T-helper 1 cell (primary cell): ENCODE measurements at regions not wholly inside any gene's neighbourhood (a gene's known extent, or its start where the extent isn't known, plus 50 kb on each side); places are given as distances from the start of the nearest gene placed in this dataset.
"Not testable (repeated sequence)": the region's sequence is repeated elsewhere in the genome, so short reads cannot be mapped to it uniquely, and the experiment has no call there.

Experiments used
- DNase-seq, 5 donors: peaks; one replicate each; pipeline ENCODE4 v3.0.0-alpha.2; 2012 to 2020

DNA sequence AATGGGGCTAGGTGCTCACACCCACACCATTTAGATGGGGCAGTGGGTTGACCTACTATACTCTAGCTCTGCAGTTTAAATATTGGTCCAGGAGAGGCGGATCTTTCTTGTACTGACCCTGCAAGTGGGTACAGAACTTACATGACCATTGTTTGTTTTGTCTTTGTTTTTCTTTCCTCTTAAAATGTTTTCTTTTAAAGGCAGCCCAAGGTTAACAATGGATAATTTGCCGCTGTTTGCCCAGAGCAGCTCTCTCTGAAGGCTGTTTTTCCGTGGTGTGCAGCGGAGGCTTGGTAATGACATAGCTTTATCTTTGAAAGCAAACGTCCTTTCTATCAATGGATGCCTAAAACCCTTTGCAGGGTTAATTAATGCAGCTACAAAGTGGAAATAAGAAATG is 133.3 kb upstream of the MEX3C start:
- DNase-seq, result no peak

DNA sequence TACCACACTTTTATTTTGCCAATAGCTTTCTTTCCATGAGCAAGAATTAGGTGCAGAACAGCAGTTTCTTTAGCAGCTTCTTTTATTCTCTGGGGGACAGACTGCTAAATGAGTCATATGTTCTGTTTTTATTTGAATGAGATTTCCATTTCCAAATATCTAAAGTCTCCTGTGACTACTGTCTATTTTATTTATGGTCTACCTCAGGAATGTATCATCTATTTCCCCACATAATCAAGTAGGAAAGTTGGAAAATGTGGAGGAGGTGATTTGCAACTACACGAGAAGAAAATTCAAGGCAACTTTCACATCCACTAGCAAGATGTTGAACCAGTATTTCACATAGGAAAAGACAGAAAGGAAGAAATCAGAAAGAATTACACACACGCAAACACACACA is 139.9 kb upstream of the MEX3C start:
- no peak for DNase-seq

DNA sequence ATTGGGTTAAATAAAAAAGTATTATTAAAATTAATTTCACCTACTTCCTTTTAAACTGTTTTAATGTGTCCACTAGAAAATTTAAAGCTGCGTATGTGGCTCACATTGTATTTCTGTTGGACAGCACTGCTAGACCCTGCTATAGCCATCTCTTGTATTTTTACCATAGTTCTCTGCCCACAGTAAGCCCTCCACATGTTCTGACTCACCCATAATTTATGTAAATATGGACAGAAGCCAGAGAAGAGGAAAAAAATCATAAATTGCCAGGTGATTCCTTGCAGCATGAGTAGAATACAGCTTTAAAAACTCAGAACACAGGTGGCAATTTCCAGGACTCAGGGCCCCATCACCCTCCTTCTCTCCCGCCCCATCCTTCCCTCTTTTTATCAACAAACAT is 142.4 kb upstream of the MEX3C start:
- DNase-seq, result no peak

DNA sequence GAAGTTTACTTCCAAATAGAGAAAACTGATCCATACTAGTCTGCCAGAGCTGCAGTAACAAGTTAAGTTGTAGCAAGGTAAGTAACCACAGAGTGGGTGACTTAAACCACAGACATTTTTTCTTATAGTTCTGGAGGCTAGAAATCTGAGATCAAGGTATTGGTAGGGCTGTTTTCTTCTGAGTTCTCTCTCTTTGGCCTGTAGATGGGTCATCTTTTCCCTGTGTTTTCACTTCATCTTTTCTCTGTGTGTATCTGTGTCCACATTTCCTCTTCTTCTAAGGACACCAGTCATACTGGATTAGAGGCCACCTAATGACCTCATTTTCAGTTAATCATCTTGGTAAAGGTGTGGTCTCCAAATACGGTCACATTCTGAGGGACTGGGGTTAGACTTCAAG is 142.9 kb upstream of the MEX3C start:
- no peak for DNase-seq

DNA sequence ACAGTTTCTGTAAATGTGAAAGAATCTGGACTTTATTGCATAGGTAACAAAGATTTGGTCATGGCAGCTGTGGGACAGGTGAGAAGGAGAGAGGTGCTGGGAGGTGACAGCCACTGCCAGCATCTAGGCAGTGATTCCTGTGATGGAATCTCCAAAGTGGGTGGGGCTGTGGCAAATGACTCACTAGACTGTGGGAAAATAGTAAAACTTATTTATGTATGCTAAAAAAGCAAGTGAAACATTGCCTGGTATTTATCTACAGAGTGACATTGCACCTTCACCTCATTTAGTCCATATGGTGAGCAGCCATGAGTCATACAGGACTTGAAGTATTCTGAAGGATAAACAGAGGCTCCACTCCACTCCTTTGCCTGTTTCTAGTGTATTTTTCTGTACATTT is 145.3 kb upstream of the MEX3C start:
- DNase-seq, result no peak

DNA sequence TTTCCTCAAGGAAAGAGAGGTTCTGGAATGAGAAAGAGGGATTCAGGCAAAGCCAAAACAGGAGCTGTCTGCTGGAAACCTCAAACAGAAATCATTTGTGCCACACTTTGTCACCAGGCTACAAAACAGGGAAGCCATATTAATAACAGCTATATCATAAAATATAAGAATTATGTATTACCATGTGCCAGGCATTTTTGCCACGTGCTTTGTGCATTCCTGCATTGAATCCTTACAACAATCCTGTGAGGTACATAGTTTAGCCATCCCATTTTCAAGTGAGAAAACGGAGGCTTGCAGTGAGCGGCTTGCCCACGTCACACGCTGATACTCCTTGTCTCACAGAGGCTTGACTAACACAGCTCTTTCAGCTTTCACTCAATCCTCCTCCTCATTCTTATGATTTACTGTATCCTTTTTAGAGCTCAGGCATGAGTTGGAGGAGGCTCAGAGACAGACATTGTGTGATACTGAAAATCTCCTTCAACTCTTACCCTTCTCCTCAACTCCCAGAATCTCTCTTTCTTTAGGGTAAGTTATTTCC is 148.4 kb upstream of the MEX3C start:
- DNase-seq, result no peak

DNA sequence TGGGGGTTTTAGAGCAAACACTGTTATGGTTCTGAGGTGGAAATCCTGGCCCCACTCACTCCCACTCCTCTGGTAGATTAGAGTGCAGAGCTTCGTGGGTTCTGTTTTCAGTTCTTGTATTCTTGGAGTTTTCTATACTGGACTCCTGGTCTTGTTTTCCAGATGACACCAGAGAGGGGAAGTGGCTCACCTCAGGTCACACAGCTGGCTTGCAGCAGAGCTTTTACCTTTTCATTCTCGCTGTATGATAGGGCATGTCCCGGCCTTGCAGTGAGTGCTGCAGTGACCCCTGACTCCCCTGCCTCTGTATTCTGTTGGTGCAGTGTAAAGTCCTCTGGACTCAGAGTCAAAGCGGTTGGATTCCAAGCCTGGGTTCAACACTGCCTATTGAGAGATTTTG is 148.9 kb upstream of the MEX3C start:
- no peak for DNase-seq

DNA sequence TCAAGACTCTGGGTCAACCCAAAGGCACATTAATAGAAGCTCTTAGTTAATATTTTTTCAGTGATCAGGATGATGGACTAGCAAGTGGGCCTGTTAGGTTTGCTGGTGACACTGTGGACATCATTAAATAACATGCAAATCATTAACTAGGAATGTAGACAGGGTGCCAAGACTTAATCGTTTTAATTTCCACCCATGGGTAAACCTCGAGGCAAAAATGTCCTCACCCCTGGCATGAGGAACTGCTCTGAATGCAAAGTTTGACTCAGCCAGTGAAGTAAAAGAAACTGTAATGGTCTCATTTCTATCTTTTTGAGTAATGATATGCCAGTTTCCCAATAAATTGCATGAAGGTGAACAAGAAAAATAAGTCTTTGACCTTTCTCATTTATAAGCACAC is 152.6 kb upstream of the MEX3C start:
- DNase-seq, result no peak

DNA sequence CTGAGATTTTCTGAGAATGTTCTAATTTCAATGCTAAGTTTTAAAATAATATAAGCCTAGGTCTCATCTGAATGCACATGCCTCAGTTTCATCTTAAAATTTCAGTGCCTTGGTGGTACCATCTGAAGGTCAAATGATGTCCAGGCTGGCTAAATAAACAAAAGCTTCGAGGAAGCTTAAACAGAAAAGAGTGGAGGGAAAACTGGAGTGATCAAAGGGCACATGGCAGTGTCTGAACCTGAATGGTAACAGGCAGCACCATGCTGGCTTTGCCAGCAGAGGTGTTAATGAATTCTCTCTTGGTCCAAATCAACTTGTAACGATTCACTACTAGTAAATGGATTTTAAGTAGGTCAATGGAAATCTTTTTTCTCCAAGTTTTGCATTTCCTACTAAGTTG is 158.4 kb upstream of the MEX3C start:
- DNase-seq, result no peak

DNA sequence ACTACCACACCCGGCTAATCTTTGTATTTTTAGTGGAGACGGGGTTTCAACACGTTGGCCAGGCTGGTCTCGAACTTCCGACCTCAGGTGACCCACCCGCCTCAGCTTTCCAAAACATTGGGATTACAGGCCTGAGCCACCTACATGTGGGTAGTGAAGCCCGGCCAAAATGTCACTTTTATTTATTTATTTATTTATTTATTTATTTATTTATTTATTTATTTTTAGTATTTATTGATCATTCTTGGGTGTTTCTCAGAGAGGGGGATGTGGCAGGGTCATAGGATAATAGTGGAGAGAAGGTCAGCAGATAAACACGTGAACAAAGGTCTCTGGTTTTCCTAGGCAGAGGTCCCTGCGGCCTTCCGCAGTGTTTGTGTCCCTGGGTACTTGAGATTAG is 162.8 kb upstream of the MEX3C start:
- DNase-seq, result not testable (repeated sequence)

DNA sequence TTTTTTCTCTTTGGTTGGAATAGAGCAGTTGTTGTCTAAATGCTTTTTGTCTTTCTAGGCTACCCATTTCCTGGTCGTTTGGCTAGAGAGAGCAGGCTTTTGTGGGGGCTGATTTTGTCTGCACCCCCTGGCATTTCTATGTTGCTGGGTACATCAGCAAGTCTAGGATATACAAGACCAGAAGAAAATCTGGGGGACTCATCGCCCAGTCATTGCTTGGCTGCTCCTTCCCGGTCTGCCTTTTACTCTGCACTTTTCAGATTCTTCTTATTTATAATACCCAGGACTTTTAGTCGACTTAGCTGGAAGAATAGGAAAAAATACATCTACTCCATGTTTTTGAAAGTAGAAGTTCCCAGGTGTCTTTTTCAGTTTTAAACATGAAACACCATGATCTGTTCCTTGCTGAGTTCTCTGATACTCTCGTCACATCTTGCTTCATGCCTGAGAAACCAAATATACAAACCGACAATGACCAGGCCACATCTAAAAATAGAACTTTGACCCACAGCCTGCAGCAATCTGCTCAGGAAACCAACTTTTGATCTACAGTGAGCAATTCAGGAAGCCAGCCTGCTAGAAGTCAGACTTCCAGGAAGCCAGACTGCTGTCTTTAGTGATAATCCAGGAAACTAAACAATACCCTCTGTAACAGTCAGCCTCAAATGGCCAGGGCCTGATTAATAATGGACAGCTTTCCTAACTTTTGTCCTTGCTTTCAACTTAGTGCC is 163.8 kb upstream of the MEX3C start:
- peak in 1 of 5 donors; percentile 36 for DNase-seq

DNA sequence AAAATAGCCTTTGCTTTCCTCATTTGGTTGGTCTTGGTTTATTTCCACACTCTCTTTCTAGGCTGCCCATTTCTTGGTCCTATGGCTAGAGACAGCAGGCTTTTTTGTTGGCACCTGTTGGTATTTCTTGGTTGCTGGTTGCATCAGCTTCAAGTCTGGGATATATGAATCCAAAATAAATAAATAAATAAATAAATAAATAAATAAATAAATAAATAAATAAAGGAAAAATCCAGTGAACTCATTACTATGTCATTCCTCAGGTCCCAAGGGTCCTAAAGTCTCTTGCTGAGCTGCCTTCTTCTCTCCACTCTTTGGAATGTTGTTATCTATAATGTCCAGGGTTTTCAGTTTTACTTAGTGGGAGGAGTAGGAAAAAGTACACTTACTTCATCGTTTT is 165.9 kb upstream of the MEX3C start:
- no peak for DNase-seq

DNA sequence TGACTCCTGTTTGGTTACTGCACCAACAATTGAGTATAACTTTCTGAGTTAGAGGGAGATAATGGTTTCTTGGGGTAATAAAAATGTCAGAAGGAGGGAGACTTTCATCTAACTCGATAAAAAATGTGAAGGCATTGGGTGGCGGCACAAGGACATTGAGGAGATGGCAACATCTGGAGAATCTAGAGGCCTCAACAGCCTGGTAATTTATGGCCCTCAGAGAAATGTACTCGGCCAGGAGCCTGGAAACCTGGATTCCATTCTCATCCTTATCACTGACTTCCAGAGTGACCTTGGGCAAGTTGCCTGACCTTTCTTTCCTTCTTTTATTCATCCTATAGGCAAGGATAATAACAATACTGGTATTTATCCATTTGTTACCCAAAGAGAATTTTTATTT is 173.5 kb upstream of the MEX3C start:
- DNase-seq, result no peak

DNA sequence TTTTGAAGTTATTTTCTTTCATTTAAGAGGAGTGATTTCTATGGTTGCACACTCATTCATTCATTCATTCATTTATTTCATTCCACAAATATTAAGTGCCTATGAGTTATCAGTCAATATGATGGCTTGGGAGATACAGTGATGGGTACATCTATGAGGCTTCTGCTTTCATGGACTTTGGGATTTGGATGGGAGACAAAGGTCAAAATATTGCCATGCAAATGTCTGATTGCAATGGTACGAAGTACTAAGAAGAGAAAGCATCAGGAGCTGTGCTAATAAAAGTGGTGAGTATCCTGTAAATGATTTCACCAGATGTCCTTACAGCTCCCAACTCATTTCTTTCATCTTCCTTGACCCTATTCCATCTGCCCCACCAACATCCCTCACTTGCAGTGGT is 174.4 kb upstream of the MEX3C start:
- no peak for DNase-seq

DNA sequence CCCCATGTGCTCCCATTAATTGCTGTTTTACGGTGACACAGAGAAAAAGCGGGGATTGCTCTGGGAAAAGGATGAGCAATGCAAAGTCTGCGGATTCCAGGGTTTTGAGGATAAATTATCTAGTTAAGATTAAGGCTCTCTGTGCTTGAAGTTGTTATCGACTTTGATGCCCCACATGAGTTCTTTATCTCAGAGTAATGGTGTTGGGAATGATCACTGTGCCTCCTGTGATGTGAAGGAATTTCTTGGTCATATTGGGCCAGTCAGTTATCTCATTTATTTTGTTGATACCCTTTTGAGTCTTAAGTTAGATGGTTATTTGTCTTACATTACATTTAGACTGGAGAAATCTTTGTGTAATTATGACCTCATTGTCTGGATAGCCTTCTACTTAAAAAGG is 184.6 kb upstream of the MEX3C start:
- no peak for DNase-seq

DNA sequence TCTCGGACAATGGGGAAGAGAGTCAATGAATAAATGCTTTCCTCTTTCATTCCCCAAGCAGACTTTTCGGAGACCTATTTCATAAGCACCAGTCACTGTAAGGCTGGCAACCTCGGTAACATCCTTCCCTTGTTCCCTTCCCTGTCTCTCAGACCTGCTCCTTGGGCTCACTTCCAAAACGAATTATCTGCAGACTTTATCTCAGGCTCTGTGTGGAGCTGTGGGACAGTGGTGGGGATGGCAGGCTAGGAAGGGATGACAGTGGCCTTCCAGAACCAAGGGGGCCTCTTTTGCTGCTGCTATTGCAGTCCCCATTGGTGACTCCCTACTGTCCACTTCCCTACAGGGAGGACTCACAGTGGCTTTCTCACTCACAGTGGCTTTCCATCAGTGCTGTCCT is 185.6 kb upstream of the MEX3C start:
- no peak for DNase-seq

DNA sequence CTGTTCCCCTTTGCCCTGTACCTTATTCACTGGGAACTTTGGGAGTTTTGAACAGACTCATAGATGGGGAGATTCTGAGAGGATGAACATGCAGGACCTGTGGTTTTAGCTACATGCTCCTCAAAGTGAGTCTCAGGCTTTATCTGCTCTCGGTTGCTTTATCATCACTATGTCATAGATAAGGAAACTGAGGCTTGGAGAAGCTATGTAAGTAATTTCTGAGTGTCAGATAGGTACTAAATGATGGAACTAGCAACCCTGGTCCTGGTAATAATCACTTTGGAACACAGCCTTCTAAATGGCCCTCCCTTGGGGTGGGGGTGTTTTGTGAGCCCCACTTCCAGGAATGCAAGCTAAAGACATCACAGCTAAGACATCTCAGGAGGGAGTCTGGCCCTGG is 186.2 kb upstream of the MEX3C start:
- DNase-seq, result no peak

DNA sequence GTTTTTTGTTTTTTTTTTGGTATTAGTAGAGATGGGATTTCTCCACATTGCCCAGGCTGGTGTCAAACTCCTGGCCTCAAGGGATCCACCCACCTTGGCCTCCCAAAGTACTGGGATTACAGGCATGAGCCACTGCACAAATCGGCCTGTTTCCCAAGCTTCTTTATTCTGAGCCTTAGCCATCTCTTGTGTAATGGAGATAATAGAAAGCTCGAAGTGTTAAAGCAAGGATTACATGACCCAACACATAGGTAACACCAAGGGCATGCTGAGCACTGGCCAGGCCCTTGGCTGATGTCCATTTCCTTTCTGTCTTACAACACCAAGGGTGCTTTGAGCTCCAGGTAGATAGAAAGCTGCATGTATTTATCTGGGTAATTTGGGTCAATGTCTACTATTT is 187.8 kb upstream of the MEX3C start:
- DNase-seq, result no peak

DNA sequence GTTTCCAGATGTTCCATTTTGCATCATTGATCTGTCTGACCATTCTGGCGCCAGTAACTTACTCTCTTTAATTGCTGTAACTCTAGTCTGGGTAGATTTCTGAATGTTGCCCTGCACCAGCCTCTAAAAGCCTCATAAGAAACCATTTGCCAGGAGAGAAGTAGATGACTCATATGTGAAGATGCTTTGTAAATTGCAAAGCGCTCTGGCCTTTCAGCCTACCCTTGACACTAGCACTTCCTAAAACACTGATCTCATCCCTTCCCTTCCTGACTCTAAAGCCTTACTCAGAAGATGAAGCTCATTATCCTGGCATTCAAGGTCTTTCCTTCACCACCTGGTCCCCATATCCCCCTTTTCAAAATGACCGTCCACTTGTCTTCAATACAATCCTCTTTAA is 193.2 kb upstream of the MEX3C start:
- DNase-seq, result no peak

DNA sequence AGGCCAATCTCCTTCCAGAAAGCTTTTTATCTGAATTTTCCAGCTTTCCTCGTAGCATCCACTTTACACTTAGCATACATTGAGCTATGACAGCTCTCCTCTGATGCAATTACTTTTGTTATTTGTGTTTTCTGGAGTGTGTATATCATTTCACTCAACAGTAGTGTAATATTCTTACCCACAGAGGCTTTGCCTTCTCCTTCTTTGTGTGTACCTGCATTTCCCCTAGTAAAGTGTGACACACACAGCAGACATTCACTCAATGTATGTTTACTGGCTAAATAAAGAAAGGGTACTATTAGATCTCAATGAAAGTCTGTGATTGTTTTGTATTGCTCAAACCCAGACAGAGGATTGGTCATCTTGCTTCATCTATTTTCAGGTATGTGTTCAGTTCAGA is 193.7 kb upstream of the MEX3C start:
- DNase-seq, result no peak

DNA sequence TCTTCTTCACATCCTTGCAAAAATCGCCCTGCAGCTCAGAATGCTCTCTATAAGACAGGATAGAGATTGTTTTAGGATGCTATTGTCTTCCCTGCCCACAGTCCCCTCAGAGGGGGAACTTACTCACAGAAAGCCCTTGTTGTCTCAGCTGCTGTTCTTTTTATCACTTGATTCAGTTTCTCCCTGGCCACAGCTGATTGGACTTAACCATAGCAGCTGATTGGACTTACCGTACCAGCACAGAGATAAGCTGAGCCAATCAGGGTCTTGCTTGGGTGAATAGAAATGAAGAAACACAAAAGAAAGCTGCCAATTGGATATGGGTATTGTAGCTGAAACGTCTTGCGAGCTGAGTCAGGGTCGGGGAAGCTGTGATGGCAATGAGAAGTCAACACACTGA is 194.2 kb upstream of the MEX3C start:
- DNase-seq, result no peak

DNA sequence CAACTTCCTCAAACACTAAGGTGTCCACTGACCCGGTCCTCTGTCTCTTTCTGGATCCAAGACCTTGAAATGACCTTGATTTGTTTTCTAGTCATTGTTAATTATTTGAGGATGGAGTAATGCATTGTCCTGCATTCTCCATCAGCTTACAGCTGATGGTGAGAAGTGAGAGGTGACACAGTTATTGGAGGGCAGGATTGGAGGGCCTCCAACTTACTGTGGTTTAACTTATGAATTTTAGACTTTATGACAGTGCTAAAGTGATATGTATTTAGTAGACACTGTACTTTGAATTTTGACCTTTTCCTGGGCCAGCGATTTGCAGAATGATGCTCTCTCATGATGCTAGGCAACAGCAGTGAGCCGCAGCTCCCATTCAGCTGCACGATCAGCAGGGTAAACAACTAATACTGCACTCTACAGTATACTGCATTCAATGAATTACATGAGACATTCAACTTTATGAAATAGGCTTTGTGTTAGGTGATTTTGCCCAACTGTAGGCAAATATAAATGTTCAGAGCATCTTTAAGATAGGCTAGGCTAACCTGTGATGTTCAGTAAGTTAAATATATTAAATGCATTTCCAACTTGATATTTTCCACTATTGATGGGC is 200.0 kb upstream of the MEX3C start:
- DNase-seq, result no peak

DNA sequence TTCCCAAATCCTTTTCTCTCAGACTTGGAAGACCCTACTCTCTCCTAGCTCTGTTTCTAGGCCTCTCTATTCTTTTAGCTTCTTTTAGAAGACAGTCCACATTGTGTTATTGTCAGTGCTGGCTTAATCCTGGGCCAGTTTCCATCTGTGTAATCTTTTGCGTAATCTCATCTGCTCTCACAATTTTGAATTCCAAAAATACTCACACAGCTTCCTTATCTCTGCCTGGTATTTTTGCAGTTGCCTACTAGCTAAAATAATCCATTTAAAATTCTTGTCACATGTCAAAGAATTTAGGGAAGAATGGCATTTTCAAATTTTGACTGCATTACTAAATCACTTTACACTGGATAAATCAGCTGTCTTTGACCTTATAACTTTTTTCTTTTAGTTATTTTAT is 200.6 kb upstream of the MEX3C start:
- no peak for DNase-seq

DNA sequence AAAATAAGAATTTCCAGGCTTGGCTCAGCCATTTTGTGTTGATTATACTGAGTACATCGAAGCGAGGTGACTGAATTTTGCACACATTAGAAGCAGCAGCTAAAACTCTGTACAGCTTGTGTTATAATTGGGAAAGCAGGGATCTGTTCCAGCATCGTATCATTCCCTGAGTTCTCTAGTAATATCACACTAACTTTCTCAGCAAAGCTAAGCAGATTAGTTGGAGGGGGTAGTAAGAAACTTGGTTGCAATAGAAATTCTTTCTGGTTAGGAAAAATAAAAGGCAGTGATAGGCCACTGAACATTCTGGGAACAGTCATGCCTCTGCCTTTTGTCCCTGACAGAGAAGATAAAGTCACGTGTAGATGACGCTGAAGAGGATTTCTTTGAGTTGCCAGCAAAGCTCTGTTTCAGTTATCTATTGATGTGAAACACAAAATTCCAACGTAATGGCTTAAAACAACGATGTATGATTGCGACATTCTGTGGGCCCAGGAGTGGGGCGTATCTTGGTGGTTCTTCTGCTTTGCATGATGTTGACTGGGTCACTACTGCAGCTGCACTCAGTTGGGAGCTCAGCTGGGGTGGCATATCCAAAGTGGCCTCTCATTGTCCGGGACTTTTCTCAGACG is 202.1 kb upstream of the MEX3C start:
- DNase-seq, result no peak
